Amniotic stem cell (primary cell): ENCODE measurements at regions not wholly inside any gene's neighbourhood (a gene's known extent, or its start where the extent isn't known, plus 50 kb on each side); places are given as distances from the start of the nearest gene placed in this dataset.

Source experiments
- DNase-seq: peaks from one replicate; lab custom pipeline; 2025; lab: John Stamatoyannopoulos, UW

DNA sequence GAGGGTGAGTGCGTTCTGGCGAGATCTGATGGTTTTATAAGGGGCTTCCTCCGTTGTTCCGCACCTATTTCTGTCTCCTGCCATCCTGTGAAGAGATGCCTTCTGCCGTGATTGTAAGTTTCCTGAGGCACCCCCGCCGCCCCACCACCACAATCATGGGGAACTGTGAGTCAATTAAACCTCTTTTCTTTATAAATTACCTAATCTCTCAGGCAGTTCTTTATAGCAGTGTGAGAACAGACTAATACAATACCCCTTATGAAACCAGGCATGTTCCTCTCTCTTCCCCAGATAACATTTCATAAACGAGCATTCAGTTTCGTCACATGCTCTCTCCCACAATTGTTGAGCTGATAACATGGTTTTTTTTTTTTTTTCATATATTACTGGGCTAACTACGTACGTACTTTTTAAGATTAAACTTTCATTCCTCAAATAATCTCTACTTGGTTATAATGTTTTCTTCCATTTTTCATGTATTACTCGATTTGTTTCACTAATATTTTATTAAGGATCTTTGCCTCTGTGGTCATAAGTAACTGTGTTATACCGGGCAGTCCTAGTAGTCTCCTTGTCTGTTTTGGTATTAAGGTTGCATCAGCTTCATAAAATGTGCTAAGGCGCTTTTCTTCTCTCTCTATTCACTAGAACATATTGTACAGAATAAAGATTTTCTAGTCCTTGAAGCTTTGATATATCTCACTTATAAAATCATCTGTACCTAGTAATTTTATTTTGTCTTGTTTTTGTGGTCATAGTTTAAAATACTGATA, 64.9 kb upstream of the MVB12B start:
- no peak for DNase-seq

DNA sequence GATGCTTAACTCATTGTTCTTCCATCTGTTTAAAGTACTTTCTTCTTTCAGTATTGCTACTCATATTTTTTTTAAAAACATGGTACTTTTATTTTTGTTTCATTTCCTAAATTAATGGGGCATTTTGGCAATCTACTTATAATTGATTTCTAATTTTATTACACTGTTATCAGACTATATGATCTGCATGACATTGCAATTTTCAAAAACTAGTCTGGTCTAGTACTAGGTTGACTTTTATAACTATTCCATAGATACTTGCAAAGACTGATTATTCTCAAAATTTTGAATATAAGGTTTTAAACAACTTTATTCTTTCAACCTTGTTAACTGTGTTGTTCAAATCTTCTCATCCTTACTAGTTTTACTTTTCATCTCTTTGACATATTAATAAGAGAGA, 63.9 kb upstream of the MVB12B start:
- DNase-seq = no peak

DNA sequence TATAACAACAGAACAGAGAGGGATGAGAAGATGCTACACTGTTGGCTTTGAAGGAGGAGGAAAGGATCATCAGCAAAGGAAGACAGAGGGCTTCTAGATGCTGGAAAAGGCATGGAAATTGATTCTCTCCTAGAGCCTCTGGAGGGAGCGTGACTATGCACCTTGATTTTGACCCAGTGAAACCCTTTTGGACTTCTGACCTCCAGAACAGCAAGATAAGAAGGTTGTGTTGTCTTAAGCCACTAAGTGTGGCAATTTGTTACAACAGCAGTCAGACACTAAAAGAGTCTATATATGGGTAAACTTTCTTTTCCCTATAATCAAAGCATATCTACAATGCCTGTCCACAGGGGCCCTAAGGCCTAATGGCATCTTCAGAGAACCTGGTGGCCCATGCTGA, 56.1 kb upstream of the MVB12B start:
- no peak for DNase-seq

DNA sequence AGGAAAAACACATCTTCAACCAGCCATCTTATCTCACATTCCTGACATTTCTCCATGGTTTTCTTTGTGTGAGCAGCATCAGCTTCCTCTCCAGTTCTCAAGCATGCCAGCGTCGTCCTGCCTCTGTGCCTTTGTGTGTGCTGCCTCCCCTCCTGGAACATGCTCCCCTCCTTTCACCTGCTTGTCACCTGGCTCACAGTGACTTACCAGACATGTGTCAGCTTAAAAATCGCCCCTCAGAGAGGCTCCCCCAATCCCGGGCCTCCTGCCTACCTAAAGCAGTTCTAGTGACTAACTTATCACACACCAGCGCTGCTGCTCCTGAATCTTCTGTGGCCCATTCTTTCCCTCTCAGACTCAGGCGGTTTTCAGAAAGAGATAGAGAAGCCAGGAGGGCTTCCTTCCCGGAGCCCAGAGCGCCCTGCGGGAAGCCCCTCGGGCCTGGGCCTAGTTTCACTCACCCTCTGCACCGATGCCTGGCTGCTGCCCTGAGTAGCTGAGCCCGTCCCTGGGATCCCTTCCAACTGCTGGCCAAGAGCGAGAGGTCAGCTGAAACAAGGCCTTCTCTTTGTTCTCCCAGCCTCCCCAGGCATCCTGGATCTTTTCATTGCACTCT, 51.1 kb upstream of the MVB12B start:
- no peak for DNase-seq

DNA sequence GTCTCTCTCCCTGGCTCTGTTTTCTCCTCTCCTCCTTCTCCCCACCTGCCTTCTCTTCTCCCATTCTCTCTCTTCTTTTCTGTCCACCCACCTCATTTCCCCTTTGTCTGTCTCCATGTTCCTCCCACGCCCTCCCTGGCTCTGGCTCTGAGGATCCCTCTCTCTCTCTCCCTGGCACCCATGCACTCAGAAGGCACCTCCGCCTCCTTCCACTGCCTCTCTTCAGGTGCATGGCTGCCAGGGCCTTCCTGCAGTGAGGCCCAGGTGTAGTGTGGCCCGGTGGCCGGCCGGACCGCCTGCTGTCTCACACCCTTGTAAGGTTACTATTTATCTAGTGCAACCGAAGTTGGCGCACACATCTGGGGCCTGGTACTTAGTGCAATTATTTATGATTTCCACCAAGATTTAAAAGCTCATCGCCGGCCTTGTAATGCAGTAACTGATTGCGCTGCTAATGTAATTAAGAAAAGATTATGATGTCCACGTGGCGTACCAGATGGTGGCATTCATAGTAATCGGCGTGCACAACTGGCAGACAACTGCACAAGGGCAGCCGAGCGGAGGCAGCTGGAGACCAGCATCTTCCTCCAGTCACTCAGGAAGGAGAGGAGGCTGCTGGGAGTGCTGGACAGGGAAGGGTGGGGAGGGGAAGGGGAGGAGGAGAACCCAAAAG, 50.4 kb upstream of the MVB12B start:
- no peak for DNase-seq
